Karpas-422 (cell line): ENCODE measurements at regions not wholly inside any gene's neighbourhood (a gene's known extent, or its start where the extent isn't known, plus 50 kb on each side); places are given as distances from the start of the nearest gene placed in this dataset.
"Not testable (repeated sequence)": the region's sequence is repeated elsewhere in the genome, so short reads cannot be mapped to it uniquely, and the experiment has no call there.

ENCODE experiments used
- DNase-seq: peaks from one replicate; pipeline ENCODE4 v3.0.0-alpha.2; 2015
- H2AFZ ChIP-seq: fragments of 200-600 bp; sonication (generic); 2 replicates; pipeline ENCODE4 v1.6.1; 2014; ENCODE audit warnings: antibody characterized with exemption, low read length, mixed read lengths
- H3K27ac ChIP-seq: fragments of 200-600 bp; sonication (generic); 2 replicates; pipeline ENCODE4 v1.5.1; 2014; ENCODE audit warnings: mild to moderate bottlenecking, low read length, moderate library complexity
- H3K27me3 ChIP-seq: fragments of 200-600 bp; sonication (generic); 2 replicates; pipeline ENCODE4 v1.6.1; 2014; ENCODE audit warnings: low read length, mixed read lengths
- H3K36me3 ChIP-seq: fragments of 200-600 bp; sonication (generic); 2 replicates; pipeline ENCODE4 v1.6.1; 2014; ENCODE audit warnings: low read length, mixed read lengths; ENCODE audit not compliant: insufficient read depth
- H3K4me1 ChIP-seq: fragments of 200-600 bp; sonication (generic); 2 replicates; pipeline ENCODE4 v1.6.1; 2014; ENCODE audit warnings: mild to moderate bottlenecking, low read length, mixed read lengths
- H3K4me2 ChIP-seq: fragments of 200-600 bp; sonication (generic); 2 replicates; pipeline ENCODE4 v1.6.1; 2014; ENCODE audit warnings: low read length, low read depth, mild to moderate bottlenecking; ENCODE audit not compliant: poor library complexity, severe bottlenecking
- H3K4me3 ChIP-seq: fragments of 200-600 bp; sonication (generic); 2 replicates; pipeline ENCODE4 v1.5.1; 2014; ENCODE audit warnings: mild to moderate bottlenecking, antibody characterized with exemption, low read length, mixed read lengths
- H3K79me2 ChIP-seq: fragments of 200-600 bp; sonication (generic); 2 replicates; pipeline ENCODE4 v1.6.1; 2014; ENCODE audit warnings: mild to moderate bottlenecking, low read length, mixed read lengths
- H3K9ac ChIP-seq: fragments of 200-600 bp; sonication (generic); 2 replicates; pipeline ENCODE4 v1.6.0; 2014; ENCODE audit warnings: low read length
- H3K9me2 ChIP-seq: fragments of 200-600 bp; sonication (generic), shearing (Covaris generic); replicated peaks from 2 replicates; pipeline ENCODE4 v1.6.0; 2014; ENCODE audit warnings: mild to moderate bottlenecking, low read length, moderate library complexity; ENCODE audit not compliant: insufficient read depth
- H3K9me3 ChIP-seq: fragments of 300-700, 200-600 bp; sonication (generic); 2 replicates; pipeline ENCODE4 v1.6.1; 2014; ENCODE audit warnings: low read length, mixed read lengths
- H4K20me1 ChIP-seq: fragments of 200-600 bp; sonication (generic); 2 replicates; pipeline ENCODE4 v1.6.1; 2014; ENCODE audit warnings: mild to moderate bottlenecking, antibody characterized with exemption, low read length, low read depth; ENCODE audit not compliant: insufficient read depth

- Histone ChIP-seq H3K36me3 (no peaks in the 10 kb centered on the region), H3K27ac (no peak overlapping the region), H3K27me3 (no peaks in the 10 kb centered on the region), H3K9me3 (no peaks in the 10 kb centered on the region), H3K79me2 (no peaks in the 10 kb centered on the region), H3K4me1 (no peaks in the 10 kb centered on the region), H3K9ac (no peak overlapping the region), H2AFZ (no peak overlapping the region), H3K4me2 (no peak overlapping the region), H3K4me3 (no peak overlapping the region), H3K9me2 (no peaks in the 10 kb centered on the region; the same call in 1 of the 2 replicates), H4K20me1 (no peaks in the 10 kb centered on the region)
- DNase-seq = no peak
Measured at GRCh38 chr3:101913168-101913567, 63.9 kb downstream of the NFKBIZ start.

GRCh38 chr3:101917761-101918160, 68.4 kb downstream of the NFKBIZ start:
- not testable (repeated sequence) for H3K4me2 ChIP-seq, H3K9me3 ChIP-seq, H2AFZ ChIP-seq, H3K9me2 ChIP-seq, H3K79me2 ChIP-seq, H4K20me1 ChIP-seq, DNase-seq, H3K27me3 ChIP-seq, H3K4me3 ChIP-seq, H3K27ac ChIP-seq, H3K36me3 ChIP-seq, H3K9ac ChIP-seq, H3K4me1 ChIP-seq

DNA sequence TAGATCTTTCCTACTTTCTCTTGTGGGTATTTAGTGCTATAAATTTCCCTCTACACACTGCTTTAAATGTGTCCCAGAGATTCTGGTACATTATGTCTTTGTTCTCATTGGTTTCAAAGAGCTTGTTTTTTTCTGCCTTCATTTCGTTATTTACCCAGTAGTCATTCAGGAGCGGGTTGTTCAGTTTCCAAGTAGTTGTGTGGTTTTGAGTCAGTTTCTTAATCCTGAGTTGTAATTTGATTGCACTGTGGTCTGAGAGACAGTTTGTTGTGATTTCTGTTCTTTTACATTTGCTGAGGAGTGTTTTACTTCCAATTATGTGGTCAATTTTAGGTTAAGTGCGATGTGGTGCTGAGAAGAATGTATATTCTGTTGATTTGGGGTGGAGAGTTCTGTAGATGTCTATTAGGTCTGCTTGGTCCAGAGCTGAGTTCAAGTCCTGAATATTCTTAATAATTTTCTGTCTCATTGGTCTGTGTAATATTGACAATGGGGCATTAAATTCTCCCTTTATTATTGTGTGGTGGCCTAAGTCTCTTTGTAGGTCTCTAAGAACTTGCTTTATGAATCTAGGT, 72.9 kb downstream of the NFKBIZ start:
- DNase-seq, H4K20me1 ChIP-seq: not testable (repeated sequence)

GRCh38 chr3:101924621-101925020, 75.3 kb downstream of the NFKBIZ start:
- H3K4me1 ChIP-seq, H3K9ac ChIP-seq, DNase-seq, H3K9me3 ChIP-seq, H3K4me2 ChIP-seq, H3K27ac ChIP-seq, H3K79me2 ChIP-seq, H3K9me2 ChIP-seq, H4K20me1 ChIP-seq, H3K36me3 ChIP-seq, H2AFZ ChIP-seq, H3K4me3 ChIP-seq, H3K27me3 ChIP-seq: not testable (repeated sequence)

More for the DNA sequence above, 72.9 kb downstream of the NFKBIZ start:
- not testable (repeated sequence) for H3K4me1 ChIP-seq, H3K4me3 ChIP-seq, H3K9me3 ChIP-seq, H2AFZ ChIP-seq, H3K36me3 ChIP-seq, H3K9ac ChIP-seq, H3K27me3 ChIP-seq, H3K9me2 ChIP-seq, H3K79me2 ChIP-seq, H3K4me2 ChIP-seq, H3K27ac ChIP-seq

GRCh38 chr3:101925124-101925523, 75.8 kb downstream of the NFKBIZ start:
- not testable (repeated sequence) for H3K9me2 ChIP-seq, H3K9ac ChIP-seq, H3K79me2 ChIP-seq, H3K4me1 ChIP-seq, H3K27ac ChIP-seq, H3K4me3 ChIP-seq, H2AFZ ChIP-seq, H3K4me2 ChIP-seq, H3K27me3 ChIP-seq, H3K9me3 ChIP-seq, DNase-seq, H3K36me3 ChIP-seq, H4K20me1 ChIP-seq

- Histone ChIP-seq H3K9me2 (no peaks in the 10 kb centered on the region), H3K79me2 (no peaks in the 10 kb centered on the region), H2AFZ (no peak overlapping the region), H4K20me1 (no peaks in the 10 kb centered on the region), H3K27ac (no peak overlapping the region), H3K4me3 (no peak overlapping the region), H3K9me3 (no peaks in the 10 kb centered on the region), H3K36me3 (no peaks in the 10 kb centered on the region), H3K9ac (no peak overlapping the region), H3K4me1 (no peaks in the 10 kb centered on the region), H3K4me2 (no peak overlapping the region), H3K27me3 (no peaks in the 10 kb centered on the region)
- no peak for DNase-seq
Measured at GRCh38 chr3:101925564-101925963, 76.2 kb downstream of the NFKBIZ start.

DNA sequence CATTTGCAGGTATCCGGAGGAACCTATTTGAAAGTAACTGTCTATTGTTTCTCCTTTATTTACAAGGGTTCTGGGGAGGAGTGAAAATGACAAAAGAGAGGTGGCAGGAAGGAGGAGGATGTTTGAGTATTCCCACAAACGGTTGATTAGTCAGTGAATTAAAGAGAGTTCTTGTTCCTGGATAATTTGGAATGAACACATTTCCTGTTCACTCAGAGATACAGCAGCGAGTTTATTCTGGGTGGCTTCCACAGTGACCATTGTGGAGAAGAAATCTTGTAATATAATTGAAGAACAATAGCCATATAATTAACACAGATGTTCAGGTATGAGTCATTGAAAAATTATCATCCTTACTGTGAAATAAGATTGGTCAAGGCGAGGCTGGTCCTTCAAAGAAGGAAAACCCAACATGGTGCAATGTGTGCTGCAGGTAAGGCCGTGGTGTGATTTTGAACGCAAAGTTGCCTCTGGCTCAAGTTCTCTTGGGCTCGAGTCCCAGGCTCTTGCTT, 77.3 kb downstream of the NFKBIZ start:
- Histone ChIP-seq H3K4me3 (no peak overlapping the region), H3K79me2 (no peaks in the 10 kb centered on the region), H3K9me2 (no peaks in the 10 kb centered on the region), H3K27me3 (no peaks in the 10 kb centered on the region), H3K4me1 (no peaks in the 10 kb centered on the region), H3K27ac (no peak overlapping the region), H3K36me3 (no peaks in the 10 kb centered on the region), H2AFZ (no peak overlapping the region), H4K20me1 (no peaks in the 10 kb centered on the region), H3K9me3 (no peaks in the 10 kb centered on the region), H3K4me2 (no peak overlapping the region), H3K9ac (no peak overlapping the region)
- no peak for DNase-seq

DNA sequence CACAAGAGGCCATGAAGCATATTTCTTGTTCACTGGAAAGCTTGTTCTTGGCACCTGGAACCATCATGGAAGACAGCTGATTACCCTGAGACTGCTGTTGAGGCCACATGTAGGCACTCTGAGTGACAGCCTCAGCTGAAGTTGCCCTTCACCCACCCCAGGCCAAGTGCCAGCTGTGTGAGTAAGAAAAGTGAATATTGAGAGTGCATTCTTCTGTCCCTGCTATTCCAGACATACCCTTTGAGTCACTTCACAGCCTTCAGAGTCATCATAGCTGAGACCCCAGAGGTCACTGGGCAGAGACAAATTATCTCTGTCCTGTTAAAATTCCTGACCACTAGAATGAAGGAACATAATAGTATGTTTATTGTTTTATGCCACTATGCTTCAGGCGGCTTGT, 79.6 kb downstream of the NFKBIZ start:
- H3K9me3 ChIP-seq = no peaks in the 10 kb centered on the region
- no peaks in the 10 kb centered on the region for H3K79me2 ChIP-seq
- H3K4me2 ChIP-seq = no peak overlapping the region
- no peak overlapping the region for H3K27ac ChIP-seq
- H2AFZ ChIP-seq = no peak overlapping the region
- H3K36me3 ChIP-seq = no peaks in the 10 kb centered on the region
- no peaks in the 10 kb centered on the region for H3K4me1 ChIP-seq
- no peaks in the 10 kb centered on the region for H4K20me1 ChIP-seq
- H3K9me2 ChIP-seq = no peaks in the 10 kb centered on the region
- no peak for DNase-seq
- H3K9ac ChIP-seq = no peak overlapping the region
- no peak overlapping the region for H3K4me3 ChIP-seq
- H3K27me3 ChIP-seq = no peaks in the 10 kb centered on the region

GRCh38 chr3:101931081-101931480, 81.8 kb downstream of the NFKBIZ start:
- Histone ChIP-seq H3K9me3 (no peaks in the 10 kb centered on the region), H3K27me3 (no peaks in the 10 kb centered on the region), H3K9ac (no peak overlapping the region), H2AFZ (no peak overlapping the region), H3K79me2 (no peaks in the 10 kb centered on the region), H3K4me1 (no peaks in the 10 kb centered on the region), H3K27ac (no peak overlapping the region), H3K4me2 (no peak overlapping the region), H4K20me1 (no peaks in the 10 kb centered on the region), H3K4me3 (no peak overlapping the region), H3K9me2 (no peaks in the 10 kb centered on the region), H3K36me3 (no peaks in the 10 kb centered on the region)
- no peak for DNase-seq
